ENCODE measurements at regions not wholly inside any gene's neighbourhood (a gene's known extent, or its start where the extent isn't known, plus 50 kb on each side); places are given as distances from the start of the nearest gene placed in this dataset.

- no peak for TF ChIP-seq CTCF (IDR thresholded peaks at IDR 0.05; ENCODE audit: low read depth, low read length)
- no peak for TF ChIP-seq MYC (IDR thresholded peaks at IDR 0.05; ENCODE audit: low read depth, low read length)
- no peak for TF ChIP-seq POLR2A (IDR thresholded peaks at IDR 0.05; ENCODE audit: extremely low read depth, insufficient read length)
- TF ChIP-seq MAX (IDR thresholded peaks at IDR 0.05; ENCODE audit: low read depth, low read length), result no peak
These were observed 140.3 kb downstream of the ARL6IP6 start for GRCh38 chr2:152858594-152859265.

Measured in NB4 (cell line).